Choroid plexus epithelial cell (primary cell): ENCODE measurements at regions not wholly inside any gene's neighbourhood (a gene's known extent, or its start where the extent isn't known, plus 50 kb on each side); places are given as distances from the start of the nearest gene placed in this dataset.
A peak's percentile ranks its signal among the peaks of the same experiment; 100 is the strongest.

Source experiments
- DNase-seq: peaks from one replicate; pipeline ENCODE4 v3.0.0-alpha.2; 2010; ENCODE audit warnings: low read depth
- H3K4me3 ChIP-seq: 2 replicates; pipeline ENCODE4 v1.5.1; 2011; ENCODE audit warnings: low read depth, mild to moderate bottlenecking, control low read depth, low read length, moderate library complexity
- TF ChIP-seq, protein P1 (sequence below): conservative IDR thresholded peaks from 2 replicates; pipeline ENCODE4 v1.5.1; 2011; ENCODE audit warnings: low read depth, mild to moderate bottlenecking, control low read depth, inconsistent platforms, low read length, moderate library complexity

DNA sequence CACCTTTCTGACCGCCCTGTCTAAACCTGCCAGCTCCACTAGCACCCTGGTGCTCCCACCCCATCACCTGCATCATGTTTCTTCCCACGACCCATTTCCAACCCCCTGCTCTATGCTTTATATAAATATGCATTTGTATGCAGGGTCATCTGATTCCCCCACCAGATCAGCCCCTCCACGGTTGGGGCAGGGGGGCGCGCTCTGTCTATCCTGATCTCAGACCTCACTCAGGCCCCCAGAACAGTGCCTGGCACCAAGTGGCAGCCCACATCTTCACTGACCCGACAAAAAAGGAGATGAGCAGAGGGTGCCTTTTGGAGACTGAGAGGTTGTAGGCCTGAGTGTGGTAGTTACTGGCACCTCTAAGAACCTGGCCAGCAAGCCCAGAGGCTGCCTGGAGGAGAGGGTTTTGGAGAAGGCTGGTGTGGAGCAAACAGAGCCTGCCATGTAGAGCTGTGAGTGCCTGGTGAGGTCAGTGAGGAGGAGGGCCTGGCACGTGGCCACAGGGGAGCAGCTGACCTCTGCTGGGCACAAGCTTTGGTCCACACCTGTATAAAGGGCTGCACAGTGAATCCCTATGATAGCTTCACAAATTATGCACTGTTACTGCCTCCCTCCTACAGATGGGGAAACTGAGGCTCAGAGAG, 86.3 kb upstream of the RTL6 start:
- TF ChIP-seq, protein P1, sequence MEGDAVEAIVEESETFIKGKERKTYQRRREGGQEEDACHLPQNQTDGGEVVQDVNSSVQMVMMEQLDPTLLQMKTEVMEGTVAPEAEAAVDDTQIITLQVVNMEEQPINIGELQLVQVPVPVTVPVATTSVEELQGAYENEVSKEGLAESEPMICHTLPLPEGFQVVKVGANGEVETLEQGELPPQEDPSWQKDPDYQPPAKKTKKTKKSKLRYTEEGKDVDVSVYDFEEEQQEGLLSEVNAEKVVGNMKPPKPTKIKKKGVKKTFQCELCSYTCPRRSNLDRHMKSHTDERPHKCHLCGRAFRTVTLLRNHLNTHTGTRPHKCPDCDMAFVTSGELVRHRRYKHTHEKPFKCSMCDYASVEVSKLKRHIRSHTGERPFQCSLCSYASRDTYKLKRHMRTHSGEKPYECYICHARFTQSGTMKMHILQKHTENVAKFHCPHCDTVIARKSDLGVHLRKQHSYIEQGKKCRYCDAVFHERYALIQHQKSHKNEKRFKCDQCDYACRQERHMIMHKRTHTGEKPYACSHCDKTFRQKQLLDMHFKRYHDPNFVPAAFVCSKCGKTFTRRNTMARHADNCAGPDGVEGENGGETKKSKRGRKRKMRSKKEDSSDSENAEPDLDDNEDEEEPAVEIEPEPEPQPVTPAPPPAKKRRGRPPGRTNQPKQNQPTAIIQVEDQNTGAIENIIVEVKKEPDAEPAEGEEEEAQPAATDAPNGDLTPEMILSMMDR: no peak
- no peak overlapping the region for H3K4me3 ChIP-seq
- no peak for DNase-seq

DNA sequence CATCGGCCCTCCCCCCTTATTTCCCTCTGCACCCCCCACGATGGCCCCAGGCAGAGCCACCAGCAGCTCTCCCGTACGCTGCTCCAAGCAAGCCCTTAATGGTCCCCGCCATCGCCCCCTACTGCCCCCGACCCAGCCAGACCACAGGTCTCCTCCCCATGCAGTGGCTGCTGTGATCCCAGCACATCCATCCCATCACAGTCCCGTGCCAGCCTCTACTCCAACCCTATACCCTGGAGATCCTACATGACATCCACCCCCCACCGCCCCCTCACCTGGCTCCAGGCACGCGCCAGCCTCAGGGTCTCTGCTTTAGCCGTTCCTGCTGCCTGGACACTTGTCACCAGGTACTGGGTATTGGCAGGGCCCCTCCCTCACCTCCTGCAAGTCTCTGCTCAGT, 85.8 kb upstream of the RTL6 start:
- no peak overlapping the region for H3K4me3 ChIP-seq
- TF ChIP-seq, protein P1: no peak
- no peak for DNase-seq

- peak; percentile 16 for DNase-seq
- no peak overlapping the region for H3K4me3 ChIP-seq
- TF ChIP-seq, protein P1: no peak
Observed at GRCh38 chr22:44583061-44583760, 85.2 kb upstream of the RTL6 start.

- TF ChIP-seq, protein P1: no peak
- no peak overlapping the region for H3K4me3 ChIP-seq
- no peak for DNase-seq
Observed at GRCh38 chr22:44582016-44582415, 84.0 kb upstream of the RTL6 start.

DNA sequence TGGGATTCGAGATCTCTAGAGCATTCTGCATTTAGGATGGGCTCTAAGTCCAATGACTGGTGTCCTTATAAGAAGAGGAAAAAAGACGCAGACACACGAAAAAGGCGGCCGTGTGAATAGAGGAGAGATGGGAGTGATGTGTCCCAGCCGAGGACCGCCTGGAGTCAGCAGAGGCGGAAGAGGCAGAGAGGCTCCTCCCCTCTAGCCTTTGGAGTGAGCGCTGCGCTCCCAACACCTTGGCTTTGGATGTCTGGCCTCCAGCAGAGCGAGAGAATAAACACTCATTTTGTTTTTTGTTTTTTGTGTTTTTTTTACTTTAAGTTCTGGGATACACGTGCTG, 83.0 kb upstream of the RTL6 start:
- no peak overlapping the region for H3K4me3 ChIP-seq
- DNase-seq: no peak
- TF ChIP-seq, protein P1: no peak

DNA sequence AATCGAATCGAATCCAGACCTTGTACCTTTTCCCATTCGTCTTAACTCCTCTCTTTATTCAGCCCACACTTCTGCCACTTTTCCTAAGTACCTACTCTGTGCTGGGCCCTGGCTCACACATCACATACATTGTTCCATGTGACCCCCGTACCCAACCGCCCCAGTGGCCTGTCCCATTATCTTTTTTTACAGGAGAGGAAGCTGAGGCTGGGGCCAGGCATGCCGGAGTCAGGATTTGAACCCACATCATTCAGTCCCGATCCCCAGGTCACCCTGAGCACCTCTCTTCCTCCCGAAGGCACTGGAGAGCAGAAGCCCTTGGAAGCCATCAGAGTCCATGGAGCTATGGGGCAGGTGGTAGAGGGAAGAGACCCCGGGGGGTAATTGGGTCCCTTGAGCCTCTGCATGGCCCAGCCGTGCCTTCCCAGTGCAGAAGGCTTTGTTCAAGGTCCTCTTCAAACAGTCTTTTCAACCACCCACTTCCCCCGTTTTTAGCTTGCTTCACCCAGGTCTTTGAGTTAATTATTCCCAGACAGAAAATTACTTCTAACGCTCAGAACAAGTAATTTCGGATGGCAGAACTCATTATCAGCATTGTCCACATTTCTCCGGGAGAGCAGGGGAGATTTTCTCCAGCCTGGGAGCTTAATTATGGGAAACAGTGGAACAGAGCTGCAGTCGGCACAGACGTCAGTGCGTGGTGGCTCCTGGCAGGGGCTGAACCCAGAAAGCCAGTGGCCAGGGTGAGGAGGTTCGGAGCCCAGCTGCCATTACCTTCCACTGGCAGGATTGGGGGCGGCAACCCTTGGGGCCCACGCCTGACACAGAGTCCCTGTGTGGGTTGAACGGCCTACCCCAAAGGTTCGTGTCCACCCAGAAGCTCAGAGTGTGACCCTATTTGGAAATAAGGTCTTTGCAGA, 82.4 kb upstream of the RTL6 start:
- TF ChIP-seq, protein P1: no peak
- no peak overlapping the region for H3K4me3 ChIP-seq
- no peak for DNase-seq
